SU-DHL-6 (cell line): ENCODE measurements at regions not wholly inside any gene's neighbourhood (a gene's known extent, or its start where the extent isn't known, plus 50 kb on each side); places are given as distances from the start of the nearest gene placed in this dataset.

ENCODE experiments used
- H2AFZ ChIP-seq: fragments of 200-600 bp; sonication (generic); 2 replicates; pipeline ENCODE4 v1.6.1; 2014; ENCODE audit warnings: low read depth, mild to moderate bottlenecking, moderate library complexity, mixed read lengths, antibody characterized with exemption, low read length; ENCODE audit not compliant: severe bottlenecking
- H3F3A ChIP-seq: fragments of 200-600 bp; shearing (Covaris generic); 2 replicates; pipeline ENCODE4 v1.6.0; 2016; ENCODE audit warnings: antibody characterized with exemption, mild to moderate bottlenecking; ENCODE audit not compliant: insufficient read depth
- H3K27ac ChIP-seq: fragments of 200-600 bp; sonication (generic); 2 replicates; pipeline ENCODE4 v1.5.1; 2016; ENCODE audit warnings: low read depth, mild to moderate bottlenecking, low read length, moderate library complexity, mixed read lengths
- H3K27me3 ChIP-seq: fragments of 200-600 bp; sonication (generic), shearing (Covaris generic); 2 replicates; pipeline ENCODE4 v1.6.0; 2014; ENCODE audit warnings: mild to moderate bottlenecking, low read length
- H3K36me3 ChIP-seq: fragments of 200-600 bp; sonication (generic); 2 replicates; pipeline ENCODE4 v1.6.1; 2014; ENCODE audit warnings: mild to moderate bottlenecking, low read length, mixed read lengths
- H3K4me2 ChIP-seq: fragments of 300-600, 200-600 bp; shearing (Covaris generic), sonication (generic); 2 replicates; pipeline ENCODE4 v1.6.0; 2014; ENCODE audit warnings: low read length, low read depth, mild to moderate bottlenecking; ENCODE audit not compliant: poor library complexity, severe bottlenecking
- H3K4me3 ChIP-seq: fragments of 200-600 bp; sonication (generic); 2 replicates; pipeline ENCODE4 v1.5.1; 2014; ENCODE audit warnings: antibody characterized with exemption, low read length, mild to moderate bottlenecking, mixed read lengths; ENCODE audit not compliant: insufficient read depth, poor library complexity, severe bottlenecking
- H3K79me2 ChIP-seq: fragments of 200-600 bp; sonication (generic); 2 replicates; pipeline ENCODE4 v1.6.1; 2014; ENCODE audit warnings: mild to moderate bottlenecking, low read length, moderate library complexity; ENCODE audit not compliant: insufficient read depth
- H3K9ac ChIP-seq: fragments of 200-600 bp; sonication (generic); 2 replicates; pipeline ENCODE4 v1.7.0; 2014; ENCODE audit warnings: mild to moderate bottlenecking, low read length
- H3K9me2 ChIP-seq: fragments of 200-600 bp; sonication (generic); replicated peaks from 2 replicates; pipeline ENCODE4 v1.6.1; 2014; ENCODE audit warnings: low read length; ENCODE audit not compliant: insufficient read depth
- H3K9me3 ChIP-seq: fragments of 200-600 bp; sonication (generic); 2 replicates; pipeline ENCODE4 v1.6.1; 2014; ENCODE audit warnings: low read length, mixed read lengths; ENCODE audit not compliant: insufficient read depth
- H4K20me1 ChIP-seq: fragments of 200-600 bp; sonication (generic); 2 replicates; pipeline ENCODE4 v1.6.1; 2014; ENCODE audit warnings: low read depth, mild to moderate bottlenecking, antibody characterized with exemption, low read length, moderate library complexity, mixed read lengths
- EZH2phosphoT487 ChIP-seq: fragments of 200-600 bp; sonication (generic), shearing (Covaris generic); conservative IDR thresholded peaks from 2 replicates; pipeline ENCODE4 v1.6.1; 2018; ENCODE audit warnings: mild to moderate bottlenecking, antibody characterized with exemption, low read length, moderate library complexity, mixed read lengths
- TF ChIP-seq, protein P1 (sequence below): fragments of 200-600 bp; sonication (generic); IDR thresholded peaks from one replicate; pipeline ENCODE4 v1.5.1; 2017; ENCODE audit warnings: antibody characterized with exemption, mild to moderate bottlenecking, low read length, moderate library complexity; ENCODE audit not compliant: insufficient read depth, poor library complexity, severe bottlenecking

DNA sequence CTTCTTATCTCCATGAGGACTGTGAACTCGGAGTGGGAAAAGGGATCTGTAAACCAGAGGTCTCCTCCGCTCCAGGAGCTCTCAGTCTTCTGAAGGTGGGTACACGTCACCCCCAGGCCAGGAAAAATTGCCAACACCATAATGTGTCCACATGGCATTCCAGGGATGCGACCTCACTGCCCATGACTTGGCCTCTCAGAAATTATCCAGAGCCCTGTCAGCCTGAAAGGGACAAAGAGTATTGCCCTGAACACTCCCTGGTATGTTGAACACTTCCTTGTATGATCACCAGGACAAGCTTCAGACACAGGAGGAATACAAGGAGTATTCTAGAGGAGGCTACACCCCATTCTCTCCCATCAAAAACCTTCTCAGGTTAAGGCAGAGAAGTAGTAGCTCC, 81.0 kb upstream of the SLC7A1 start:
- no peak for TF ChIP-seq EZH2phosphoT487
- TF ChIP-seq, protein P1, sequence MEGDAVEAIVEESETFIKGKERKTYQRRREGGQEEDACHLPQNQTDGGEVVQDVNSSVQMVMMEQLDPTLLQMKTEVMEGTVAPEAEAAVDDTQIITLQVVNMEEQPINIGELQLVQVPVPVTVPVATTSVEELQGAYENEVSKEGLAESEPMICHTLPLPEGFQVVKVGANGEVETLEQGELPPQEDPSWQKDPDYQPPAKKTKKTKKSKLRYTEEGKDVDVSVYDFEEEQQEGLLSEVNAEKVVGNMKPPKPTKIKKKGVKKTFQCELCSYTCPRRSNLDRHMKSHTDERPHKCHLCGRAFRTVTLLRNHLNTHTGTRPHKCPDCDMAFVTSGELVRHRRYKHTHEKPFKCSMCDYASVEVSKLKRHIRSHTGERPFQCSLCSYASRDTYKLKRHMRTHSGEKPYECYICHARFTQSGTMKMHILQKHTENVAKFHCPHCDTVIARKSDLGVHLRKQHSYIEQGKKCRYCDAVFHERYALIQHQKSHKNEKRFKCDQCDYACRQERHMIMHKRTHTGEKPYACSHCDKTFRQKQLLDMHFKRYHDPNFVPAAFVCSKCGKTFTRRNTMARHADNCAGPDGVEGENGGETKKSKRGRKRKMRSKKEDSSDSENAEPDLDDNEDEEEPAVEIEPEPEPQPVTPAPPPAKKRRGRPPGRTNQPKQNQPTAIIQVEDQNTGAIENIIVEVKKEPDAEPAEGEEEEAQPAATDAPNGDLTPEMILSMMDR = no peak
- Histone ChIP-seq H3K36me3 (no peaks in the 10 kb centered on the region), H3K4me3 (no peak overlapping the region), H3K27me3 (no peaks in the 10 kb centered on the region), H3K27ac (no peak overlapping the region), H3K9me2 (no peaks in the 10 kb centered on the region), H3K9me3 (no peaks in the 10 kb centered on the region), H3K9ac (no peak overlapping the region), H2AFZ (no peak overlapping the region), H4K20me1 (no peaks in the 10 kb centered on the region), H3F3A (no peaks in the 10 kb centered on the region), H3K4me2 (no peak overlapping the region), H3K79me2 (no peaks in the 10 kb centered on the region)

DNA sequence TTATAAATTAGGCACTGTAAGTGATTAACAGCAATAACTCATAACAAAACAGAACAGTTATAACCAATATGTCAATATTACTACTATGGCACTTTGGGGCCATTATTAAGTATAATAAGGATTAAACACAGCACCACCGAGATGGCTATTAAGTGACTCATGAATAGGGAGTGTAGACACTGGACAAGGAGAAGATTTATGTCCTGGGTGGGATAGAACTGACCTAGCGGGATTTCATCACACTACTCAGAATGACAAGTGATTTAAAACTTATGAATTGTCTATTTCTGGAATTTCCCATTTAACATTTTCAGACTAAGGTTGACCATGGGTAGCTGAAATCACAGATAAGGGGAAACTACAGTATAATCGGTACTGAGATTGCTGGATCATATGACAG, 79.0 kb upstream of the SLC7A1 start:
- TF ChIP-seq EZH2phosphoT487 = no peak
- H3K27me3 ChIP-seq = no peaks in the 10 kb centered on the region
- no peaks in the 10 kb centered on the region for H4K20me1 ChIP-seq
- no peak overlapping the region for H3K27ac ChIP-seq
- no peaks in the 10 kb centered on the region for H3F3A ChIP-seq
- H3K9ac ChIP-seq = no peak overlapping the region
- H3K9me3 ChIP-seq = no peaks in the 10 kb centered on the region
- no peaks in the 10 kb centered on the region for H3K9me2 ChIP-seq
- no peak overlapping the region for H2AFZ ChIP-seq
- H3K4me3 ChIP-seq = no peak overlapping the region
- H3K4me2 ChIP-seq = no peak overlapping the region
- no peaks in the 10 kb centered on the region for H3K79me2 ChIP-seq
- H3K36me3 ChIP-seq = no peaks in the 10 kb centered on the region

DNA sequence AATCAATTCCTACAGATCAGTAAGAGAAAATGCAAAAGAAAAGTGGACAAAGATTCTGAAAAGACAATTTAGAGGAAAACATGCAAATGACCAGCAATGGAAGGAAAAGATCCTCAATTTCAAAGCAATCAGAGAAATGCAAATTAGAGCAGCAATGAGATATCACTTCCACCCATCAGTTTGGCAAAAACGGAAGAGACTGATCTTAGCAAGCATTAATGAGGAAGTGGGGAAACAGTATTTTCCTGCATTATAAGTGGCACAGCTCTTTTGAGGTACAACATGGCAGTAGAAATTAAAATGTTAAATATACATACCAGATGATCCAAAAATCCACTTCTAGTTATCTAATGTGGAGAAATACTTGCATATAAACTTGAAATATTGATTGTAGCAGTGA, 69.1 kb upstream of the SLC7A1 start:
- Histone ChIP-seq H3K9ac (no peak overlapping the region), H3K36me3 (no peaks in the 10 kb centered on the region), H3K79me2 (no peaks in the 10 kb centered on the region), H3F3A (no peaks in the 10 kb centered on the region), H3K9me2 (no peaks in the 10 kb centered on the region), H3K27ac (no peak overlapping the region), H4K20me1 (no peaks in the 10 kb centered on the region), H3K4me3 (no peak overlapping the region), H3K4me2 (no peak overlapping the region), H3K27me3 (no peaks in the 10 kb centered on the region), H3K9me3 (no peaks in the 10 kb centered on the region), H2AFZ (no peak overlapping the region)
- no peak for TF ChIP-seq EZH2phosphoT487
- TF ChIP-seq, protein P1 = no peak

DNA sequence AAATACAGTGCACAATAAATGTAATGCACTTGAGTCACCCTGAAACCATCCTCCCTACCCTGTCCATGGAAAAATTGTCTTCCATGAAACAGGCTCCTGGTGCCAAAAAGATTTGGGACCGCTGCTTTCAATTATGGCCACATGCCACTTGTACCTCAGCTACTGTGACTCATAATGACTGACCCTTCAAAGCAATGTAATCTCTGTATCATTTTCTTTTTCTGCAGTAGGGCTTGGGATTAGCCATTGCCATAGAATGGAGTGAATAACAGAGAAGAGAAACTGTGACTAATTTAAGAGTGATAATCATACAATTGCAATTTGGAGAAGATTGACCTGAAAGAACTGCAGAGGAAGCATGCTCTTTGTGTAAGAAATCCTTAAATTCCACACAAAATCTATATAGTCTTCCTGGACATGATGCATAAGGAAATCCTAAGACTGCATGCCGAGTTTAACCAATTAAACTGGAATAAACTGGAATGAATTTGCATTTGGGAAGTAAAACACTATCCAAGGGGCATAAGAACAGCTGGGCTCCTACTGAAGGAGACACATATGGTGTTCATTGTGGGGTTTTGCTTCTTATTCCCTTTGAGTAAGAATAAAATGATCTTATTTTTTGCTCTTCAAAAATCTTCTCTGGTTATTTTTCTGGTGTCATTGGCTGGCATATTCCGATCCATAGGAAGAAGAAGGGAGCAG, 59.5 kb upstream of the SLC7A1 start:
- Histone ChIP-seq H3K36me3 (no peaks in the 10 kb centered on the region), H3K79me2 (no peaks in the 10 kb centered on the region), H3K4me2 (no peak overlapping the region), H2AFZ (no peak overlapping the region), H3K9ac (no peak overlapping the region), H3K4me3 (no peak overlapping the region), H3K27me3 (no peaks in the 10 kb centered on the region), H3F3A (no peaks in the 10 kb centered on the region), H4K20me1 (no peaks in the 10 kb centered on the region), H3K9me3 (peaks cover 11% of the 10 kb centered on the region), H3K27ac (no peak overlapping the region), H3K9me2 (no peaks in the 10 kb centered on the region)
- TF ChIP-seq, protein P1 = no peak
- no peak for TF ChIP-seq EZH2phosphoT487
